GM12874 (cell line): ENCODE measurements at regions not wholly inside any gene's neighbourhood (a gene's known extent, or its start where the extent isn't known, plus 50 kb on each side); places are given as distances from the start of the nearest gene placed in this dataset.

Experiments
- CTCF ChIP-seq: IDR thresholded peaks from 2 replicates; pipeline ENCODE4 v1.5.1; 2011; ENCODE audit warnings: low read depth, mild to moderate bottlenecking, control low read depth, low read length, moderate library complexity; ENCODE audit not compliant: insufficient read depth

DNA sequence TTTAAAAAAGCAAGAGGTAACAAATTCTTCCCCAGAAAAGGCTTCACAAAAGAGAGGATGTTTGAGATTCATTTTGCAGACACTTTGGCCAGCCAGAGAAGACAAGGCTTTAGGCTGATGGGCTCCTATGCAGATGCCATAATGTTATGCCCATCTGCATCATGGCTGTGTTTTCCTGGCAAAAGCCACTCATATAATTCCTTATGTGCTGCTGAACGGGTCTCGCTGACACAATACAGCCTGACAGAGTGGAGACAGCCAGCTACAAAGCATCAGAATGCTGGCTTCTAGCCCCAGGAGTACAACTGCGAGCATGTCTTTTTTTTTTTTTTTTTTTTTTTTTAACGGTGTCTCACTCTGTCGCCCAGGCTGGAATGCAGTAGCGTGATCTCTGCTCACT, 1157.4 kb upstream of the AUTS2 start:
- no peak for TF ChIP-seq CTCF

- TF ChIP-seq CTCF: no peak
These were observed 1156.6 kb upstream of the AUTS2 start for GRCh38 chr7:68441645-68442044.

DNA sequence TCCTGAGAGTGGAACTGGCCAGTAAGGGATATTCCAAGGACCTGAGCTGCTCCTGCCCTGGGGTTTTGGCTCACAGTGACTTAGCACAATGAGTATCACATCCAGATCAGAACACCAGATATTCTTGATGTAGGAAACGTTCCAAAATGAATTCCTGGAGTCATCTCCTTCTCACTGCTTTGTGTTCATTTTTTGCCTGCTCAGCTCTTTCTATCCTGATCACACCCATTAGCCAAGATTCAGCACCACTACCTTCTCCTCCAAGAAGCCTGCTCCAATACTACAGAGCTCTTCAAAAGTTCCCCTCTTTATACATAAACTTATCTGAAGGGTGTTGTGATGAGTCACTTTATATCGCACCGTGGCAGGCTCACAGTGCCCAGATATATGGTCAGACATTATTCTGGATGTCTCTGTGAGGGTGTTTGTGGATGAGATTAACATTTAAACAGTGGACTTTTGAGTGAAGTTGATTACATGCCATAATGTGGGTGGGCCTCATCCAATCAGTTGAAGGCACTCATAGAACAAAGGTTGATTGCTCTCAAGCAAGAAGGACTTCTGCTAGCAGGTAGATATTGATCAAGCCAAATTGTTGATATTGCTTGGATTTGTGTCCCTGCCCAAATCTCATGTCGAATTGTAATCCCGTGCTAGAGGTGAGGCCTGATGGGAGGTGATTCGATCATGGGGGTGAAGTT, 1155.2 kb upstream of the AUTS2 start:
- no peak for TF ChIP-seq CTCF

- TF ChIP-seq CTCF: no peak
These were observed 1154.2 kb upstream of the AUTS2 start for GRCh38 chr7:68444042-68444441.

DNA sequence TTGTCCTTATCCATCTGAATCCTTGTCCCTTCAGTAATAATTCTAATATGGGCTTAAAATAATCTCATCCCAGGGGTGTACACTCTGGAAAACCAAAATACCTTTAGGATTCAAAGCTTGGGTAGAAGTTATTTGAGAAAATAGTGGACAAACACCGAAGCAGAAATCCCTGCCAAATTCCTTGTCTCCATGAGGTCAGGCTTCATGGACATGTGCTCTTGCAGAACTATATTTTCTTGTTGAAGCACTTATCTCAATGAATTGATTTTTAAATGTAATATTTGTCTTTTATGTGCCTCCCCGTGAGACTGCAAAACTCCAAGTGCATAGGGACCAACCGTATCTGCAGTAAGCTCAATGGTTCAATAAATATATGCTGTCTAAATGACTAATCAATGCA, 1153.3 kb upstream of the AUTS2 start:
- TF ChIP-seq CTCF: no peak

DNA sequence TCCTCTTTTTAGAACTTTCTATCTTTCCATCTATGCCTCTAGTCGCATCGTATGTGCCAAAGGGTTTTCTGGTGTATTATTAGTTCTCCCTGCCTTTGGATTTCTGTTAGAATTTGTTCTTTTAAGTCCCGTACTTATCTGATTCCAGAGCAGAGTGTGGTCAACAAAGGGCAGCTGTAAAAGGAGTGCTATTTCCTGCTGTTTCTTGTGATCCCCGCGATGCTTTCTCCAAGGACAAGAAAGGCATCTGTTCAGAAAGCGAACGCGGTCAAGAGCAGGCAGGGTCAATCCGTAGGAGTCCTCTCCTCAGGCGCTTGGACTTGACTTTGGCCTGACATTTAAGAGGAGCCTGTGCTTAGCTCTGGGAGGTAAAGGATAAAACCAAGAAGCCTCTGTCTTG, 1152.1 kb upstream of the AUTS2 start:
- TF ChIP-seq CTCF: no peak

DNA sequence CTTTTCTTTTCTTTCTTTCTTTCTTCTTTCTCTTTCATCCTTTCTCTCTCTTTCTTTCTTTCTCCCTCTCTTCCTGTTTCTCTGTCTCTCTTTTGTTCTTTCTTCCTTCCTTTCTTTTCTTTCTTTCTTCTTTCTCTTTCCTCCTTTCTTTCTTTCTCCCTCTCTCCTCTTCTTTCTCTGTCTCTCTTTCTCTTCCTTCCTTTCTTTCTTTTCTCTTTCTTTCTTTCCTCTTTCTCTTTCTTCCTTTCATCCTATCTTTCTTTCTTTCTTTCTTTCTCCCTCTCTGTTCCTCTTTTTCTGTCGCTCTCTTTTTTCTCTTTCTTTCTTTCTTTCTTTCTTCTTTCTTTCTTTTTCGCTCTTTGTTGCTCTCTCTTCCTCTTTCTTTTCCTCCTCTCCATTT, 1149.2 kb upstream of the AUTS2 start:
- no peak for TF ChIP-seq CTCF
